HG03469 (cell line): ENCODE measurements at regions not wholly inside any gene's neighbourhood (a gene's known extent, or its start where the extent isn't known, plus 50 kb on each side); places are given as distances from the start of the nearest gene placed in this dataset.
A peak's percentile ranks its signal among the peaks of the same experiment; 100 is the strongest.

Experiments used
- ATAC-seq: cut with Tn5 transposase; IDR thresholded peaks from one replicate; pipeline ENCODE4 v1.9.1; 2021; ENCODE audit warnings: mild to moderate bottlenecking, moderate library complexity, moderate number of reproducible peaks; ENCODE audit not compliant: unreplicated experiment

- ATAC-seq: no peak
Observed at GRCh38 chr18:67243799-67244587, 272.5 kb downstream of the DSEL start.

GRCh38 chr18:67242001-67242400 lies 274.5 kb downstream of the DSEL start:
- ATAC-seq: no peak

- no peak for ATAC-seq
Observed at GRCh38 chr18:67241299-67241698, 275.2 kb downstream of the DSEL start.

- no peak for ATAC-seq
Observed at GRCh38 chr18:67239826-67240225, 276.7 kb downstream of the DSEL start.

GRCh38 chr18:67232991-67233390 lies 283.5 kb downstream of the DSEL start:
- ATAC-seq: no peak

- ATAC-seq: no peak
Observed at GRCh38 chr18:67232406-67232805, 284.1 kb downstream of the DSEL start.

- ATAC-seq: no peak
Observed at GRCh38 chr18:67222887-67223286, 293.6 kb downstream of the DSEL start.

GRCh38 chr18:67219821-67220220 lies 296.7 kb downstream of the DSEL start:
- ATAC-seq: no peak

GRCh38 chr18:67218556-67218955 lies 298.0 kb downstream of the DSEL start:
- ATAC-seq: no peak

GRCh38 chr18:67217551-67218166 lies 298.9 kb downstream of the DSEL start:
- ATAC-seq: peak; percentile 90

GRCh38 chr18:67216846-67217245 lies 299.7 kb downstream of the DSEL start:
- ATAC-seq: no peak

- no peak for ATAC-seq
Observed at GRCh38 chr18:67215686-67216085, 300.8 kb downstream of the DSEL start.

GRCh38 chr18:67211646-67212045 lies 304.9 kb downstream of the DSEL start:
- no peak for ATAC-seq

GRCh38 chr18:67200665-67201064 lies 315.9 kb downstream of the DSEL start:
- ATAC-seq: no peak

- ATAC-seq: peak; percentile 96
Observed at GRCh38 chr18:67199993-67200617, 316.4 kb downstream of the DSEL start.

GRCh38 chr18:67194886-67195285 lies 321.6 kb downstream of the DSEL start:
- ATAC-seq: no peak

- ATAC-seq: no peak
Observed at GRCh38 chr18:67192535-67192934, 324.0 kb downstream of the DSEL start.

- no peak for ATAC-seq
Observed at GRCh38 chr18:67183398-67183797, 333.1 kb downstream of the DSEL start.

GRCh38 chr18:67179726-67180125 lies 336.8 kb downstream of the DSEL start:
- no peak for ATAC-seq

- no peak for ATAC-seq
Observed at GRCh38 chr18:67159662-67160061, 356.9 kb downstream of the DSEL start.

- ATAC-seq: no peak
Observed at GRCh38 chr18:67154979-67155378, 361.5 kb downstream of the DSEL start.

GRCh38 chr18:67151366-67151765 lies 365.2 kb downstream of the DSEL start:
- no peak for ATAC-seq
